GM19238 (cell line): ENCODE measurements at regions not wholly inside any gene's neighbourhood (a gene's known extent, or its start where the extent isn't known, plus 50 kb on each side); places are given as distances from the start of the nearest gene placed in this dataset.
"Not testable (repeated sequence)": the region's sequence is repeated elsewhere in the genome, so short reads cannot be mapped to it uniquely, and the experiment has no call there.

ENCODE experiments used
- DNase-seq: peaks from one replicate; pipeline ENCODE4 v3.0.0; 2011; ENCODE audit warnings: low spot score; ENCODE audit not compliant: insufficient read length

- DNase-seq: no peak
Observed at GRCh38 chr11:116379185-116379828, 393.5 kb downstream of the BUD13 start.

- no peak for DNase-seq
Observed at GRCh38 chr11:116376547-116376946, 396.2 kb downstream of the BUD13 start.

- no peak for DNase-seq
Observed at GRCh38 chr11:116376054-116376453, 396.7 kb downstream of the BUD13 start.

- no peak for DNase-seq
Observed at GRCh38 chr11:116375221-116375620, 397.6 kb downstream of the BUD13 start.

- DNase-seq: no peak
Observed at GRCh38 chr11:116374085-116374484, 398.7 kb downstream of the BUD13 start.

GRCh38 chr11:116373104-116373944 lies 399.5 kb downstream of the BUD13 start:
- DNase-seq: no peak

GRCh38 chr11:116371146-116371545 lies 401.6 kb downstream of the BUD13 start:
- no peak for DNase-seq

- DNase-seq: no peak
Observed at GRCh38 chr11:116368784-116369183, 404.0 kb downstream of the BUD13 start.

- no peak for DNase-seq
Observed at GRCh38 chr11:116366980-116367645, 405.7 kb downstream of the BUD13 start.

GRCh38 chr11:116366451-116366850 lies 406.3 kb downstream of the BUD13 start:
- DNase-seq: no peak

- not testable (repeated sequence) for DNase-seq
Observed at GRCh38 chr11:116364925-116365324, 407.9 kb downstream of the BUD13 start.

- no peak for DNase-seq
Observed at GRCh38 chr11:116364348-116364747, 408.4 kb downstream of the BUD13 start.

GRCh38 chr11:116360221-116360941 lies 412.4 kb downstream of the BUD13 start:
- no peak for DNase-seq

- no peak for DNase-seq
Observed at GRCh38 chr11:116357784-116358544, 414.8 kb downstream of the BUD13 start.

GRCh38 chr11:116356451-116356850 lies 416.3 kb downstream of the BUD13 start:
- DNase-seq: no peak

- DNase-seq: no peak
Observed at GRCh38 chr11:116355104-116355503, 417.7 kb downstream of the BUD13 start.

- DNase-seq: no peak
Observed at GRCh38 chr11:116353589-116353988, 419.2 kb downstream of the BUD13 start.

GRCh38 chr11:116352881-116353280 lies 419.9 kb downstream of the BUD13 start:
- no peak for DNase-seq

GRCh38 chr11:116348226-116348625 lies 424.6 kb downstream of the BUD13 start:
- no peak for DNase-seq

- no peak for DNase-seq
Observed at GRCh38 chr11:116345575-116345974, 427.2 kb downstream of the BUD13 start.

- DNase-seq: no peak
Observed at GRCh38 chr11:116344601-116345000, 428.2 kb downstream of the BUD13 start.
